H1 (cell line): ENCODE measurements at regions not wholly inside any gene's neighbourhood (a gene's known extent, or its start where the extent isn't known, plus 50 kb on each side); places are given as distances from the start of the nearest gene placed in this dataset.

ENCODE experiments used
- EP300 ChIP-seq, 2 experiments: IDR thresholded peaks; 1 replicate in 1 of 2; 2 replicates in 1 of 2; pipeline ENCODE4 v1.6.1; 2011 to 2012; ENCODE audit warnings: low read depth in 2 of 2, low read length in 2 of 2, mild to moderate bottlenecking in 2 of 2, borderline replicate concordance in 1 of 2, inconsistent platforms in 1 of 2, moderate library complexity in 1 of 2
- HDAC2 ChIP-seq, 2 experiments: fragments of 300-600 bp in 1 of 2; sonication (generic) in 1 of 2; IDR thresholded peaks; 2 replicates each; pipeline ENCODE4 v1.6.1; 2011 to 2012; ENCODE audit warnings: low read depth in 2 of 2, low read length in 2 of 2, mild to moderate bottlenecking in 2 of 2, moderate library complexity in 2 of 2, borderline replicate concordance in 1 of 2, inconsistent platforms in 1 of 2
- KDM4A ChIP-seq: IDR thresholded peaks from one replicate; pipeline ENCODE4 v1.7.1; 2012; ENCODE audit warnings: low read depth, mild to moderate bottlenecking, moderate library complexity, low read length, inconsistent platforms; ENCODE audit not compliant: severe bottlenecking
- SP1 ChIP-seq: IDR thresholded peaks from 2 replicates; pipeline ENCODE4 v1.6.1; 2011; ENCODE audit warnings: low read depth, low read length

- no peak for TF ChIP-seq KDM4A
- TF ChIP-seq SP1: no peak
- TF ChIP-seq EP300 (IDR thresholded peaks at IDR 0.05; ENCODE audit: borderline replicate concordance in 1 of 2, low read depth in 2 of 2, low read length in 2 of 2): no peak
- no peak for TF ChIP-seq HDAC2 (IDR thresholded peaks at IDR 0.05; ENCODE audit: borderline replicate concordance in 1 of 2, low read depth in 2 of 2, low read length in 2 of 2)
Observed at GRCh38 chr3:110478377-110479054, 593.1 kb upstream of the NECTIN3 start (continued).
